Left cardiac atrium (tissue), 4 donors: ENCODE measurements at regions not wholly inside any gene's neighbourhood (a gene's known extent, or its start where the extent isn't known, plus 50 kb on each side); places are given as distances from the start of the nearest gene placed in this dataset.

ENCODE experiments used
- ATAC-seq, 2 donors: fragments of 200-7000 bp; cut with Tn5 transposase; one replicate each; pipeline ENCODE4 v1.9.1; 2020; ENCODE audit warnings: mild to moderate bottlenecking in 2 of 2, moderate library complexity in 2 of 2
- DNase-seq: peaks from one replicate; pipeline ENCODE4 v3.0.0-alpha.2; 2020
- intact Hi-C, 2 donors: fragments of 100-400 bp; cut with DNase I; formaldehyde crosslinking; loops; one replicate each; pipeline versions ENCODE4 v1.14.1 to v1.15.1; 2022 to 2023
- donor health status: DM: no; HTN: yes; CAD: no.
- donor health status: DM: no; HTN: yes; CAD: no; lungs with severe emphysema.
- donor health status: DM: yes; HTN: yes; CAD: no.
- donor health status: Dilated cardiomyopathy.

DNA sequence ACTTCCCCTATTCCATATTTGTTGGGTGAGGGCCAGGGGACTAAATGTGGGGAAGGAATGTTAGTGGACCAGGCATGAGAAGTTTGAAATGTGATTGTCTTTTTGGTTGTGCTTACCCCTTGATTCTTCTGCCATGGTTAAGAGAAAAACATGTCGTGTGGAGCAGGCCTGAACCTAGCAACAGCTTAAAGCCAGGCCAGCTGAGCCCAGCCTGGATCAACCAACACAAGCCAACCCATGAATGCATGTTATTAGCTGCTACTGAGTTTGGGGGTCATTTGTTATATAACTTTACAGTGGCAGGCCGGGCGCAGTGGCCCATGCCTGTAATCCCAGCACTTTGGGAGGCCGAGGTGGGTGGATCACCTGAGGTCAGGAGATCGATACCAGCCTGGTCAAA is 52.4 kb upstream of the TRIO start:
- no peak for DNase-seq
- no peak for ATAC-seq
- intact Hi-C loops = no loop called here

DNA sequence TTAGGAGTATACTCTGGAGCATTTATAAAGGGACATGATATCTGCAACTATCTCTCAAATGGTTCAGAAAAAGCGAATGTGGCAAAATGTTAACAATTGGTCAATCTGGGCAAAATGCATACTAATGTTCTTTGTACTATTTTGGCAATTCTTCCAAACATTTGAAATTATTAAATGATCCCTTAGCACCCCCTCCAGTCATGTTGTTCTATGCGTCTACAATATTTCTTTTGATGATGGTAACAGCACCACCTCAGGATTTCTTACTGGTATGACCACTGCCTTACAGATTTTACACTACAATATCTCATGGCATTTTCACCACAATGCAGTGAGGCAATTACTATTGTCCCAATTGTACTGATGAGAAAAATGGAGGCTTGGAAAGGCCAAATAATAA is 52.9 kb upstream of the TRIO start:
- ATAC-seq = no peak
- no peak for DNase-seq
- intact Hi-C loops = no loop called here

DNA sequence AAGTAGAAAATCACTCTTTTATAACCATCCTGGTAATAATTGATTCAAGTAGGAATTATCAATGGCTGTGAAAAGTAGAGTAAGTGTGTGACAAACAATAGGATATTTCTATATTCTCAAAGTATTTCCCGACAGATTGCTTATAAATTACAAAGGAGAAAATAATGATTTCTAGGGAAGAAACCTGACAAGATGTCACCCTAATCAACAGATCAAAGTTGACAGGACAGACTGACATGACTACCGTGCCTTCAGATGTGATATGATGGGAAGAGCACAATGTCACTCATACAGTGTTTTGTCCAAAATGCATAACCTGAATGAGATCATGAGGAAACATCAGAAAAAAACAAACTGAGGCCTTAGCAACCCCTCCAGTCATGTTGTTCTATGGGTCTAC is 53.9 kb upstream of the TRIO start:
- intact Hi-C loops = no loop called here
- no peak for DNase-seq
- no peak for ATAC-seq

DNA sequence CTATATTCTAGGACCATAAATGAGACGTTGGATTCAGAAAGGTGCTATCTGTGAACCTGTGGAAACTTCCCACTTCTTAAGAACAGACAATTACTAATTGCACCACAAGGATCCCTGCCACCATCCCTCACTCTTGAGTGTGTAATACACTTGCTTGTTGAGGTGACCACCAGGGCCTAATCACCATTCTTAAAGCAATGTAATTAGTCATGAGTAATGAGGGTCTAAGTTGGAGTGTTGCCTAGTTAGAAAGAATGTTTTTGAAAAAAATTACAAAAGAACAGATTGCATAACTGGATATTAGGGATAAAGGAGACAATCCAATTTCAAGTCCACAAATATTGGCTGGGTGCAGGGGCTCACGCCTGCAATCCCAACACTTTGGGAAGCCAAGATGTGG is 56.9 kb upstream of the TRIO start:
- no peak for DNase-seq

DNA sequence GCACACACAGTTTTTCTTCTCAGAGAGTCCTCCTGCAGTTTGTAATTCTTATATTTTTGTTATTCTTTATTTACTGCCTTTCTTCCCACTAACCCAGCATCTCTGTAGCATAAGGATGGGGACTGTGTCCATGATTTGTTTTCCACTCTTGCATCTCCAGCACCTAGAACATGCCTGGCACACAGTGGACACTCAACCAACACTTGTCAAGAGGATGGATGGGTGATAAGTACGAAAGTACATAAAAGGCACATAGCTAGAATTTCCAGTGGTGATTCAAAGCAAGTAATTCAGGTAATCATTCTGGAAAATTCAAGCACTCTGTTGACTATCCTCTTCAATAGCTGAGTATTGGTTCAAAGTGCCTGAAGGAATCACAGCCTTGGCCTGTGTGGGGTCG is 60.2 kb upstream of the TRIO start:
- ATAC-seq = no peak
- intact Hi-C loops = no loop called here
- no peak for DNase-seq

More for the DNA sequence above, 56.9 kb upstream of the TRIO start:
- no peak for ATAC-seq
- intact Hi-C loops = no loop called here

DNA sequence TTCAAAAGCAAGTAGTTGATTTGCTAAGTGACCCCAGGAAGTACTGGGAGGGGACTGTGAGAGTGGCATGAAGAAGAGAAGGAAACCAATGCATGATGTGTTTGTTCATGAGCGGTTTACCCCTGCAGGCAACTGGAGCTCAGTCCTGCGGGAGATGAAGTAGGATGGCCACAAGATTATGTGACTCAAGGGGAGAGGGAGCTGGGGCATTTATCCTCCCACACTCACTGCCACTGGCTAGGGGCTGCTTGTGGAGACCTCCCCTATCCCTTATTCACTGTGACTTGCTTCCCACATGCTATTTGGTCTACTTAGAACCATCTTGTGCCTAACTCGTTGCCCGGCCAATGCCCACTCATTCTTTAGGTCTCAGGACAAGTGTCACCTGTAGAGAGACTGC is 60.6 kb upstream of the TRIO start:
- ATAC-seq = no peak
- intact Hi-C loops = no loop called here

DNA sequence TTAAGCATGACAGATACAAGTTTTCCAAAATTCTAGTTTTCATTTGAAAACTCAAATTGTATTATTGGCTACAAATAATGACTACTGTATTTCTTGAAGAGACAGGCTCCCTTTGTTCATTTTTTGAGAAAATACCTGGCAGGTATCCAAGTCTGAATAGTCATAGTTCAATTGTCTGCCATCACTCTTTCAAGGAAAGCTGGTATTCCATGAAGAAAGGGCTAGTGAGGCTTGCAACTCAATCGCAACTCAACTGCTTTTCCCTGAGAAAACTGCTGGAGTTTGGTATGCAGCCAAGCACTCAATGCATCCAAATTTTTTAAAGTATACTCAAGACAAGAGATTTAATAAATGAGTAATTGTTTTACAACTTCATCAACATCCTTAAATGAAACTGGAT is 61.4 kb upstream of the TRIO start:
- intact Hi-C loops = no loop called here
- DNase-seq (no peak), ATAC-seq (no peak)

More for the DNA sequence above, 60.6 kb upstream of the TRIO start:
- no peak for DNase-seq

DNA sequence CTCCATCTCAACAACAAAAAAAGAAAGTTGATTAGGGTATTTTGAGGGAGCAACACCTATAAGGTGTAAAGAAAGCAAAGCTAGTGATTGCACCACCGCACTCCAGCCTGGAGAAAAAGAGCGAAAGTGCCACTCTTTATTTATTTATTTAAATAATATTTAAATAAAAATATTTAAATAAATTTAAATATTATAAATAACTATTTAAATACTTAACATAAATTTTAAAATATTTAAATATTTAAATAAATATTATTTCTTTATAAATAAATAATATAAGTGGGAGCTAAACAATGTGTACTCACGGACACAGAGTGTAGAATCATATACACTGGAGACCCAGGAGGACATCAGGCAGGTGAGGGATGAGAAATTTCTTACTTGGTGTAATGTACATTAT is 64.4 kb upstream of the TRIO start:
- no peak for ATAC-seq
- intact Hi-C loops = no loop called here
- no peak for DNase-seq

DNA sequence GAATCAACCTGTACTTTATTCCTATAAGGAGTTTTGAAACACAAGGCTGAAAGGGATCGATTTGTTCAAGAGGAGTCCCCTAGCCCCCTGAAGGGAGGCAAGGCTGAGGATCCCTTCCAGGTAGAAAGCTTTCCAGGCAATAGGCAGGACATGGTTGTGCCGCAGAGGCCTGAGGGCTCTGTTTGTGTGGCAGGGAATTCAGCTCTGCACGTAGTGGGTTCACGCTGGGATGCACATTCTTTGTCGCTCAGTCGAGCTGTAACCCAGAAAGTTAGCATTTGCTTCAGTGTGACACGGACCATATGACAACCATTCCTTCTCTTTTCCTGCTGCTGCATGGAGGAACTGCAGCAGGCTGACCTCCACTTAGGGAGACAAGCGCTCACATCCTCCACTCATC is 65.6 kb upstream of the TRIO start:
- ATAC-seq = no peak
- no peak for DNase-seq
- intact Hi-C loops = no loop called here

DNA sequence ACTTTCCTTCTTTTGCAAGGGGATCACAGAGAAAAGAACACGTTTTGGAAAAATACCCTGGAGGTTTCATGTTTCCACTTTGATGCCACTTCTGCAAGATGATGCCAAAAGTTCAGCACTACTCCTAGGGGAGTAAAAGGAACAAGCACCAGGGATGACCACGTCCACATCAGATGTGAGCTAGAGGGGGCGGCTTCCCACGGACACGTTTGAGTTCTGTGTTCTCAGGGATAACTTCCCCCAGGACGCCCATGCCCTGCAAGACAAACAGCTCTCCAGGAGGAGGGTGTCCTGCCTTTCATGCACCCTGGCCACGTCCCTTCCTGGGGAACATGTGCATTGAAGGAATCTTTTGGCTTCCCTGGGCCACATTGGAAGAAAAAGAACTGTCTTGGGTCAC is 66.6 kb upstream of the TRIO start:
- DNase-seq = no peak
- no peak for ATAC-seq
- intact Hi-C loops = no loop called here

DNA sequence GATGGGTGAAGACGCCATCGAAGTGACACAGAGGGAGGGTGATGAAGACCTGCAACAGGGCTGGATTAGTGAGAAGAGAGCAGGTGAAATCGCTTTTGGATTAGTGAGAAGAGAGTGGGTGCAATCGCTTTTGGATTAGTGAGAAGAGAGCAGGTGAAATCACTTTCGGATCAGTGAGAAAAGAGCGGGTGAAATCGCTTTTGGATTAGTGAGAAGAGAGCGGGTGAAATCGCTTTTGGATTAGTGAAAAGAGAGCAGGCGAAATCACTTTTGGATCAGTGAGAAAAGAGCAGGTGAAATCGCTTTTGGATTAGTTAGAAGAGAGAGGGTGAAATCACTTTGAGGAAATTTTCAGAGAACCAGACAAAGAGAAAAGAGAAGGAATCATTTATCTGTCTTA is 67.2 kb upstream of the TRIO start:
- intact Hi-C loops = no loop called here
- DNase-seq (no peak), ATAC-seq (no peak)

DNA sequence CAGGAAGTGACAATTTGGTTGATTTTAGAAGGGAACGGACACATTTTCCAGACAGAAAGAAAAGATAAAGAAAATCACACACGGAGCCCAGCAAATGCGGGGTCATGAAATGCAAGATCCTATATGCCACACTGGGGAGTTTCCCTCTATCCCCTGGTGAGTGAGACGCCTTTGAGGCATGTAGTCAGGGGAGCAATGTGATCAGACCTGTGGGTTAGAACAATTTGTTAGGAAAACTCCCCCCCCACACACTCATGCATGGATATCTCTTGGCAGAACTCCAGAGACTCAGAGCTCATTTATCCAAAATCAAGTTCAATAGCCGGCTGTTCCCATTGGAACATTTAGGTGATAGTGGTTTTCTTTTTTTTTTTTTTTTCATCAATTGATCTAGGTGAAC is 71.7 kb upstream of the TRIO start:
- no peak for DNase-seq
- intact Hi-C loops = no loop called here
- no peak for ATAC-seq

DNA sequence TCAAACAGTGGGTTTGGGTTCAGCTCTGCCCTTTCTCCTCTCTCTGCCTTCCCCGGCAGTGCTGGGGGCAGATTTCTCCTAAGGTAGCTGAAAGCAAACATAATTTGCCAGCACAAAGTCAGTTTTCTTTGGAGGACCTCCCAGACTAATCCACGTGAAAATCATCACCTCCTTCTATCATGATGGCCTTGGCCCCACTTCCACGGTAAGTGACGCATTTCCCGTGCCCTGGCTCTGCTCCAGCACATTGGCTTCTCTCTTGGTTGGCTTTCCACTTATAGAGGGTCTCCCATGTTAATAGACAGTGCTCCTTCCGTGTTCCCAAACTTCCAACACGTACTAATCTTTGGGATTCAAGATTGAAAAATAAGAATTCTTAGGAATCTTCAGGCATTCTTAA is 74.1 kb upstream of the TRIO start:
- no peak for DNase-seq
- intact Hi-C loops = no loop called here
- no peak for ATAC-seq

DNA sequence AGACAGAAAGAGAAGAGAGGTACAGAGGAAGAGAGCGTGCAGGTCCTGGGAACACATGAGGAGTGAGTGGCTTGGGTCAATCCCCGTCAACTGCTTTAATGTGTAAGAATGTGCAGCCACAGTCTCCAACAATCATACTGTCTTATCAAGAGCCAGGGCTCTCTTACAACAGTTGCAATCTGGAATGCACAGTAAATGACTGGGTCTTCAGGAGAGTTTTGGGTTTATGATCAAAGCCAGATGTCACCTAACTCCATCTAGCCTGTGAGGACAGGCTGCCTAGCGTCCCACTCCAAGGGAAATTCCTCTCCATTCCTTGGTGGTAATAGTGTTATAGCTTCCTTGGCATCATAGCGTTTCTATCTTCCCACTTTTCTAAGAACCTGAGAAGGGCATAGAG is 75.0 kb upstream of the TRIO start:
- ATAC-seq = no peak
- DNase-seq = no peak
- intact Hi-C loops = no loop called here

DNA sequence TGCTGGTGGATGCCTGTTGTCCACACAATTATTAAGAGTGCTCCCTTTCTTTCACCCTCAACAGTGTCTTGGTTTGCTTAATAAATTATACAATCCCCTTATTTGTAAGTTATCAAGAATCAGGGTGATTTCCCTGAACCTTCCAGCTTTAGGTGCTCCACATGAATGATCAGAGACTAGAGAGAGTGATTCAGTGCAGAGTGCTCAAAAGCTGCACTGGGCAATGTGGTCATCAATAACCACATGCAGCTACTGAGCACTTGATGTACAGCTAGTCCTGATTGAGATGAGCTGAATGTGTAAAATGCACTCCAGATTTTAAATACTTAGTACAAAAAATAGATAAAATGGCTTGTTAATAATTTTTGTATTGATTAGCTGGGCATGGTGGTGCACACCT is 76.8 kb upstream of the TRIO start:
- intact Hi-C loops = no loop called here
- no peak for ATAC-seq
- DNase-seq = no peak

DNA sequence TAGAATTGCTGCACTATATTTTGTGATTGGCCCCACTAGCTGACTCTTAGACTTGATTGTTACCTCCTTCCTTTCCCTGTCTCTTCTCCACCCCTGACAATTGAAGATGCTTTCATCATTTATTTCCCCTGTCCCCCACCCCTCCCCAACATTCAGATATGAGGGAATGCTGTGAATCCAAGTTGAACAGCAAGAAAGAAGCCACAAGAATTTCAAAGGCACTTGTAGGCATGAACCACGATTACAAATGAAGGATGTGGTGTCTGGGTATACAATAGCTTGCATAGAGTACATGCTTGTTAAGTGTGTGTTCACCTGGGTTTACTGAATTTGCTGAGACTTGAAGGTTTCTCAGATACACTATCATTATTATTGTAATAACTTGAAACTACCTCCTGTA is 78.3 kb upstream of the TRIO start:
- DNase-seq (no peak), ATAC-seq (no peak)
- intact Hi-C loops = no loop called here

DNA sequence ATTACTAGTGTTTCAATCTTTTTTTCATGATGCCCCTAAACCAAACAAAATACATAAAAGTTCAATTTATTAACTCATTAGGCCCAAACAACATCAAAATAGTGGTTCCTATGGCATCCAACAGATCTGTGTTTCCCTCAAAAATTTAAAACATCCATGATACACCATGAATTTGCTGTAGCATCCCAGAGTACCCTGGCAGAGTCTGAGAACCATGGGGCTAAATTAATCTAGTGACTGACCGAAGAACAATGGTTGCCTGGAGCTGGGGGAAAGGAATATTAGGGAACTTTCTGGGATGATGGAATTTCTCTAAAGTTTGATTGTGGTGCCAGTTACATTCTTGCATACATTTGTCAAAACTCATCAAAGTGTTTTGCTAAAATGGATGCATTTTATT is 79.5 kb upstream of the TRIO start:
- intact Hi-C loops = no loop called here
- ATAC-seq (no peak), DNase-seq (no peak)

DNA sequence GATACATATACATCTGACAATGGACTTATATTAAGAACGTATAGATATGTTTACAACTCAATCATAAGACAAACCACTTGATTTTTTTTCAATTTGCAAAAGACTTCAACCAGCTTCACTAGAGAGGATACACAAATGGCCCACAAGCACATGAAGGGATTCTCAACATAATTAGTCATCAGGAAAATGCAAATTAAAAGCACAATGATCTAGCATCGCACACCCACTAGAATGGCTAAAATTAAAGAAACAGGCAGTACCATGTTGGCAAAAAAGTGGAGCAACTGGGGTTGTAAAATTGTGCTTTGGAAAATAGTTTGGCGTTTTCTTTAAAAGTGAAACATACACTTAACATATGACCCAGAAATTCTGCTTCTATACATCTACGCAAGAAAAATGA is 80.0 kb upstream of the TRIO start:
- intact Hi-C loops = no loop called here
- DNase-seq = no peak
- no peak for ATAC-seq

DNA sequence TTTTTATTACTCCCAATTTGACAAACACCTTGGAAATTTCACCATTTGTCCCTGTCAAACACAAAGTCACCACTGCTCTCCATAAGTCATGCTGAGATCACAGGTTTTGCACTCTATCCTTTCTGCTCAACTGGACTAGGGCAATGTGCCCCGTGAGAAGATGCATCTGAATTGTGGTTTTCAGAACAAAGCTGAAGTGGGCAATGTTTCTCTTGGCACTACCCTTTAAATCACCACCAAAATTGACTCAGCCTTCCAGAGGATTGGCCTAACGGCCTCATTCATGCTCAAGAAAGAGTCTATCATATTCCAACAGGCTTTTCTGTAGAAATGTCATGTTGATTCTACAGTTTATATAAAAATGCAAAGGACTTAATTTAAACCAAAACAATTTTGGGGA is 81.0 kb upstream of the TRIO start:
- ATAC-seq = no peak
- DNase-seq = no peak
- intact Hi-C loops = no loop called here

DNA sequence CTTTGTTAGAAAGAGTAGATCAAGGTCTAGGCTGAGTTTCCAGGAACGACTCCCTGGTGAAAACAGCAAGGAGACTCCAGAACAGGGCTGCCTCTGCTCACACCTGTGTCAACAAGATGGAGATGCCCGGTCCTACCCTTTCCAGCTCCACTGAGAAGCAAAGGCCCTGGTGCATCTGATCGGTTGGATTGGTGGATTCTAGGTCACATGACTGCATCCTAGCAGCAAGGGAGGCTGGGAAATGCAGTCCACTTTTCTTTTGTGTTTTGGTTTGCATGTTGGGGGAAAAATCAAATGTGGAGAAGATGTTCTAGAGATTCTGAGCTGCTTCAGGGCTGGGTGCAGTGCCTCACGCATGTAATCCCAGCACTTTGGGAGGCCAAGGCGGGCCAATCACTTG is 82.0 kb upstream of the TRIO start:
- ATAC-seq = no peak
- DNase-seq = no peak
- intact Hi-C loops = no loop called here

DNA sequence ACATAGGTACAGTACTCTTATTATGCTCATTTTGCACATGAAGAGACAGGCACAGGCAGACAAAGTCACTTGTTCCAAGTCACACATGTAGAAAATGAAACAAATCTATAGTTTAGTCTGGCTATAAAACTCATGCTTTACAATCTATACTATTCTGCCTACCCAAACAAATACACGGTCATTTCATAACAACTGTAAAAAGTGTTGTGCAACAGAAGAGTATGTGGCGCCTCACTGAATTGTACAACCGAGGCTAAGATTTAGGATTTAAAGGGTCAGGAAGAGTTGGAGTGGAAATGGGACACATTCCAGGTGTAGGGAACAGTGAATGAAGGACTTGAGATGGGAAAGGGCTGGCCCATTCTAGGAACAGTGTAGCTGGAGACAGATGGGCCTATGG is 82.9 kb upstream of the TRIO start:
- no peak for ATAC-seq
- DNase-seq = no peak
- intact Hi-C loops = no loop called here

DNA sequence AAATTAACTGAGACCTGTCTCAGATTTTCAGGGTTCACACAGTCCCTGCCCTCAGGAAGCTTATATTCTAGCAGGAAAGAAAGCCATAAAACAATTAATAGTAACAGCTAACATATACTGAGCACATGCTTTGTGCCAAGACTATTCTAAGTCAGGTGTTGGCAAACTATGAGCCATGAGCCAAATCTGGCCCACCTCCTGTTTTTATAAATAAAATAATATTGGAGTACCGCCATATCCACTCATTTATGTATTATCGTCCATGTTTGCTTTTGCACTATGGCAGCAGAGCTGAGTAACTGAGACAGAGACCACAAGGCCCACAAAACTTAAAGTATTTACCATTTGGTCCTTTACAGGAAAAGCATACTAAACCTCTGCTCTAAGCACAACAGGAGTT is 83.3 kb upstream of the TRIO start:
- intact Hi-C loops = no loop called here
- no peak for DNase-seq
- ATAC-seq = no peak

DNA sequence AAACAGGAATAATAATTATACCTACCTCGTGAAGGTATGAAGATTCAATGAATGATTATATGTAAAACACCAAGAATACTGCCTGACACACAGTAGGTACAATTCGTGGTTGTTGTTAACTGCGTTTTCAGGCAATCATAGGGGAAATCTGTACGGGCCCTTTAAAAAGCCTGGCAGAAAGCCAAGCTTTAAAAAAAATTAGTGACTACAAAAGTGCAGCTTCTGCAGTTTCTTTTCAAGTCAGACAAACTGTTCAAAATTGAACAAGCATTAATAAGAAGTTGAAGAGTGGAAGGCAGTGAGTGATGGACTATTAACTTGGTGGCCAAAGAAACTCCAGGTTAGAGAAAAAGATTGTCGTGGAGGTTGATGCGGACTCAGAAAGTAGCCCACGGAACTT is 85.9 kb upstream of the TRIO start:
- intact Hi-C loops = no loop called here
- ATAC-seq (no peak), DNase-seq (no peak)
